HFF-Myc (cell line): ENCODE measurements at regions not wholly inside any gene's neighbourhood (a gene's known extent, or its start where the extent isn't known, plus 50 kb on each side); places are given as distances from the start of the nearest gene placed in this dataset.

Source experiments
- DNase-seq: peaks from one replicate; pipeline ENCODE4 v3.0.0-alpha.2; 2011; ENCODE audit warnings: low read depth; ENCODE audit errors: extremely low read depth
- H3K4me3 ChIP-seq: replicated peaks from 2 replicates; pipeline ENCODE4 v1.5.1; 2011; ENCODE audit warnings: low read depth, mild to moderate bottlenecking, control low read depth, low read length
- CTCF ChIP-seq: IDR thresholded peaks from 2 replicates; pipeline ENCODE4 v1.5.1; 2012; ENCODE audit warnings: mild to moderate bottlenecking, low read depth, low read length, control low read depth; ENCODE audit errors: missing control alignments

- H3K4me3 ChIP-seq: no peak overlapping the region
- TF ChIP-seq CTCF: no peak
- DNase-seq: no peak
Observed at GRCh38 chr1:216983823-216984222, 260.6 kb upstream of the ESRRG start.

GRCh38 chr1:216961516-216961915 lies 238.3 kb upstream of the ESRRG start:
- no peak for TF ChIP-seq CTCF
- no peak for DNase-seq
- H3K4me3 ChIP-seq: no peak overlapping the region

GRCh38 chr1:216960716-216961115 lies 237.5 kb upstream of the ESRRG start:
- no peak overlapping the region for H3K4me3 ChIP-seq
- TF ChIP-seq CTCF: no peak
- no peak for DNase-seq

GRCh38 chr1:216958569-216958968 lies 235.3 kb upstream of the ESRRG start:
- no peak for TF ChIP-seq CTCF
- no peak overlapping the region for H3K4me3 ChIP-seq
- DNase-seq: no peak

- TF ChIP-seq CTCF: no peak
- H3K4me3 ChIP-seq: no peak overlapping the region
- no peak for DNase-seq
Observed at GRCh38 chr1:216953495-216953894, 230.3 kb upstream of the ESRRG start.

GRCh38 chr1:216952864-216953263 lies 229.6 kb upstream of the ESRRG start:
- H3K4me3 ChIP-seq: no peak overlapping the region
- no peak for TF ChIP-seq CTCF
- no peak for DNase-seq

GRCh38 chr1:216945538-216946080 lies 222.4 kb upstream of the ESRRG start:
- no peak for DNase-seq
- TF ChIP-seq CTCF: no peak
- H3K4me3 ChIP-seq: no peak overlapping the region
